CD4-positive, alpha-beta T cell treated with Interleukin-21 for 1 hour (primary cell): ENCODE measurements at regions not wholly inside any gene's neighbourhood (a gene's known extent, or its start where the extent isn't known, plus 50 kb on each side); places are given as distances from the start of the nearest gene placed in this dataset.
"Not testable (repeated sequence)": the region's sequence is repeated elsewhere in the genome, so short reads cannot be mapped to it uniquely, and the experiment has no call there.

Experiments used
- DNase-seq: peaks from one replicate; pipeline ENCODE4 v3.0.0-alpha.2; 2020

- no peak for DNase-seq
Observed at GRCh38 chr4:123166023-123166422, 230.6 kb upstream of the SPRY1 start.

DNA sequence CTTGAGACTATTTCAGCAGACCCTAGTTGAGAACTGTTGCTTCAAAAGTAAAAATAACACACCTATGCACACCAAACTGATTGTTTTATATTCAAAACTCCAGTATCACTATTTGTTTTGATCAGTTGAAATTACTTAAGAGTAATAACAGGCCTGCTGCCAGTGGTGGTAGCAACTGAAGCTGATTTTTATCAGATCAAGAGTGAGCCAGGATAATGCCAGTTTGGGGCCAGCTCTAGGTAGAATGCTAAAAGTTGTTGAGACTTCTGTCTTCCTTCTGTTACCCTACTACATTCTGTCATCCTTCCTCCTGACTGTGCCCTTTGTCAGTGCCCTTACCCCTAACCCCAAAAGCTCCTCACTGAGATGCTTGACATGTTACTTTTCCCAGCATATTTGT is 228.7 kb upstream of the SPRY1 start:
- no peak for DNase-seq

DNA sequence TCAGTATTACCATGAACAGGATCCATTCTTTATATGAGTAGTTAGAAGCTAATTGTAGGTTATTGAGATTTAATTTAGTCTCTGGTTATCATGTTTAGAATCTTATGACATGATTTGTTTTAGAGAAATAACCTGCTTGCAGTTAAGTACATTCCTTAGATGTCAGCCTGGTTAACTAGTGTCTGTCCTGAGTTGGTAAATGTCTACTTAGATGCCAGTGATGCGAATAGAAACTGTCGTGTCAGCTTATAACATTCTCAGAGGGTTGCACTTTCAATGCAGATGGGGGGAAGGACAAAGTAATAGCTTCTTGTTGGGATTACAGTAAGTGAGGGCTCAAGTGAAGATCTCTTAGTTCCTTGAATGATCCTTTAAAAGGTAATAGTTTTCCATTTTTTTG is 227.8 kb upstream of the SPRY1 start:
- no peak for DNase-seq

- no peak for DNase-seq
Observed at GRCh38 chr4:123170843-123171242, 225.8 kb upstream of the SPRY1 start.

GRCh38 chr4:123176605-123177004 is 220.0 kb upstream of the SPRY1 start:
- no peak for DNase-seq

DNA sequence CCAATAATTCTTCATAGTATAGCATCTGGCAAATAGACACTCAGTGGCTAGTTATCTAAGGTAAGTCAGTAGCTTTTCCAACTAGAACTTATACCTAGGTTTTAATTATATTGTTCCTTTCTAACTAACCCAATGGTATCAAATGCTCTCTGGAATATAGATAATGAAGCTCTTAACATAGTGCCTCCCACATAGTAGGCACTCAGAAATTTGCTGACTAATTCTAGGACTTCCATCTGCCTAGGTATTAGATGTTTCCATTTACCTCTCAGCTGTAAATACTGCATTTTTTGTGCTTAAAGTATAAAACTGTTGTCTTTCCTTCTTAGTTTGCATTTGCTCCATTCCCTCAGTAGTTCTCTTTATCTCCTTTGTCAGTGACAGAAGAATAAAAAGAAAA is 214.3 kb upstream of the SPRY1 start:
- DNase-seq = no peak

DNA sequence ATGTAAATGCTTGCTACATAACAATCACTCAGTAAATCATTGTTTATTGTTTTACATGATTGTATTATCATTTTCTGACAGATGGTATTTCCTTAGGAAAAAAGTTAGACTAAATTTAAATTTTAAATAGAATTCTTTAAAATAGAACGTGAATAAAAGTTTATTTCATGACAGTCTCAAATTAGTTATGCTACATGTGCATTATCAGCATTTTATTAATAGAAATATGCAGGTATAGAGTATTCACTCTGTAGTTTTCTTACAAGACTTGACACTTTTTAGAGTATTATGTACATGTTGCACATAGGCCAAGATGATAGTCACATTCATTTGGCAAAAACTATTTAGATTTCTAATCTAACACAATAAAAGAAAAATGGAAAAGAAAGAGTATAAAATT is 213.3 kb upstream of the SPRY1 start:
- no peak for DNase-seq

GRCh38 chr4:123183754-123184153 is 212.8 kb upstream of the SPRY1 start:
- DNase-seq = not testable (repeated sequence)

- DNase-seq = no peak
Observed at GRCh38 chr4:123186731-123187130, 209.9 kb upstream of the SPRY1 start.

DNA sequence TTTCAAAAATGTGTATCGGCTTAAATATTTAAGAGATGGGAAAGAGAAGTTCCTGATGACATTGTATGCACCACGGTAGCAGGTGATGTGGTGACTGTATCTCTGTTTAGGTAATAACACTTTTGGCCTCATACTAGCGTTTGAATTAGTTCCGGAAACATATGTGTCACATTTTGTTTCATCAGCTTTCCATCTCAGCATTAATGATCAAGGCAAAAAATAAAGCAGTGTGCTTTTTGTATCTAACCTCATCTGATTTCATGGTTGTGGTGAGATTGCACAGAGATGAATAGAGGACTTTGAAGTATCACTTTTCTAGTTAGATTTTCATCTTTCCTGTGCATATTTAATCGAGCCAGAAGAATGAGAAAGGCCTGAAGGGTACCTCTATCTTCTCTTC is 206.4 kb upstream of the SPRY1 start:
- no peak for DNase-seq

DNA sequence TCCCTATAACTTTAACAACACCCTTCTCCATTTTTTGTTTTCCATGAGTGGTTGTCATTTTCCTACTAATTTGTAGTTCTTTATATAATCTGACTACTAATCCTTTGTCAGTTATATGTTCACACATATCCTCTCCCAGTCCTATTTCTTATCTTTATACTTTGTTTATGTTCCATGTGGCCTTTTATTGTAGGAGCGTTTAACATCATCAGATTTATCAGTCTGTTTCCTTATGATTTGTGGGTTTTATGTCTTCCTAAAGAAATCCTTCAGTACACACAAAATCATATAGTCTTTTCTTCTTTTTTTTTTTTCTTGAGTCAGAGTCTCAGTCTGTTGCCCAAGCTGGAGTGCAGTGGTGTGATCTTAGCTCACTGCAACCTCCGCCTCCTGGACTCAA is 204.9 kb upstream of the SPRY1 start:
- no peak for DNase-seq

DNA sequence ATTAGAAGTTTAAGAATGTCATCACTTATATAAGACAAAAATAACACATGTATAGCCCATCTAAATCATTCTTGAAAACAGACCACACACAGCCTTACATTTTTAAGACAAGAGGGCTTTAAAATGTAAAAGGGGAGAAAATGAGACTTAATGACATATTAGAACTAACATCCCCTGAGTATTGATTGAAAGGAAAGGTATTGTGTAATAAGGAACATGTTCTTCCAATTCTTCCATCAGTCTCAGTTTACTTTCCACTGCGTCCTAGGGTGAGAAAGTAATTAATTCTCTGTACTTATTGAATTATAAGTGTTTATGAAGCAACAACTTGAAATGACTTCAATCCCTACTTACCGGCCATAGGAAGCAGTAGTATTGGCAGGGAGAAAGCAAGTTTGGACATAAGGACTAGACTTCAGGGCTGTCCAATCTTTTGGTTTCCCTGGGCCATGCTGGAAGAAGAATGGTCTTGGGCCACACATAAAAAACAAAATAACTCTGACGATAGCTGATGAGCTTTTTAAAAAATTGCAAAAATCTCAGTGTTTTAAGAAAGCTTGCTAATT is 202.7 kb upstream of the SPRY1 start:
- DNase-seq = no peak

DNA sequence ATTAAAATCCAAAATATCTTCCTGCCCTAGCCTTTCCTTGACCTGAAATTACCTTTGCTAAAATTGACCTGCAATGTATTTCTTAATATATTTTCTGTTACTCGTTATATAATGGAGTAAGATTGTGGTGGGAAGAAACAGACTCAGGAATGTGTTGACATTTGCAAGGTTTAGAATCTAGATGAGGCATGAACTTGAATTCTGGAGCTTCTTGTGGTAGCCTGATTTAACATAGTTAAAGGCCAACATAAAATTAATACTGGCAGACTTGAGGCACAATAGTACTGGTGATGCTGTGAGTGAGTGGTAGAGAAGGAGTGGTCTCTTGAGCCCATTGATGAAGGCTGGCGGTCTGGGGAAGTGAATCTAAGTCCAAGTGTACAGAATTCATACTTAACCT is 197.9 kb upstream of the SPRY1 start:
- DNase-seq = no peak

- no peak for DNase-seq
Observed at GRCh38 chr4:123200051-123200940, 196.3 kb upstream of the SPRY1 start.

- no peak for DNase-seq
Observed at GRCh38 chr4:123204737-123205136, 191.9 kb upstream of the SPRY1 start.

DNA sequence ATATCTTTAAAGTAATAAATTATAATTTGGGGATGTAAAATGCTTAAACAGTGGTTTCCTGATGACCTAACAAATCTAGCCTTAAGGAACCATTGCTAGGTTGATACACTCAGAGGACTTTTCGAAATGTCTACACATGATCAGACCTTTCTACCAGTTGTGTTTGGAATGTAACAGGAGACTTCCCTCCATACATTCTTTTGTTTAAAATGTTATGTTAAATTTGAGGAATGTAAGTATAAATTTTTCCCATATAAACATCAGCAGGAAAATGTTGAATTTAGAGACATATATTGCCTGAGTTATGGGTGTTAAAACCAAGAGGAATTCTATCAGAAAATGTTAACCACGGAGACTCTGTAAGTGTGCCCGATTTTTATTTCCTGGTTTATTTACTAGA is 190.6 kb upstream of the SPRY1 start:
- DNase-seq = no peak

GRCh38 chr4:123209436-123209835 is 187.2 kb upstream of the SPRY1 start:
- no peak for DNase-seq

- DNase-seq = no peak
Observed at GRCh38 chr4:123215536-123215935, 181.1 kb upstream of the SPRY1 start.

DNA sequence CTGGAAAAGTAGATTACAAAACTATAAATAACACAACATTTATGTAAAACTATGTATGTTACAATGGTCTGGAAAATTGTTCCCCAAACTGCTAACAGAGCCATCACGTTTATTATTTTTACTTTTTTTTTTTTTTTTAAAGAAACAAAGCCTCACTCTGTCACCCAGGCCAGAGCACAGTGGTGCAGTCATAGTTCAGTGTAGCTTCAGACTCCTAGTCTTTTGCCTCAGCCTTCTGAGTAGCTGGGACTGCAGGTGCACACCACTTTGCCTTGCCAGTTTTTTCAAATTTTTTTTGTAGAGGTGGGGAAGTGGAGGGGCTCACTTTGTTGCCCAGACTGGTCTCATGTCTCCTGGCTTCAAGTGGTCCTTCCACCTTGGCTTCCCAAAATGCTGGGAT is 180.1 kb upstream of the SPRY1 start:
- no peak for DNase-seq

DNA sequence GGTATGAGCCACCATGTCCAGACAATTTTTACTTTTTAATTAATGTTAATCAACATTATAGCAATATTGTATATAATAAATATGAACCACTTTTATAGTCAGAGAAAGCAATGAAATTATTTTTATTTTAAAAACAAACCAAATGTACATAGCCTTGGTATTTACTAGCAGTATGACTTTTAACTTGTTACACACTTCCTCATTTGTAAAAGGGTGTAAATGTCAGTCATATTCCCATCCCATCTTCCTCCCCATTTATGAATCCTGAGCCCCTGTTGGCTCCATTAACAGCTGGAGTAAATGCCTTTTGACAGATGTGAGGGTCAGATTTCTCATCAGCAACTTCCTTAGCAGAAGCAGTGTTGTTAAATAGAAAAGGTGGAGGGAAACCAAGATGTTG is 179.6 kb upstream of the SPRY1 start:
- DNase-seq = no peak

GRCh38 chr4:123217664-123218063 is 178.9 kb upstream of the SPRY1 start:
- no peak for DNase-seq

- DNase-seq = no peak
Observed at GRCh38 chr4:123218981-123219380, 177.6 kb upstream of the SPRY1 start.

DNA sequence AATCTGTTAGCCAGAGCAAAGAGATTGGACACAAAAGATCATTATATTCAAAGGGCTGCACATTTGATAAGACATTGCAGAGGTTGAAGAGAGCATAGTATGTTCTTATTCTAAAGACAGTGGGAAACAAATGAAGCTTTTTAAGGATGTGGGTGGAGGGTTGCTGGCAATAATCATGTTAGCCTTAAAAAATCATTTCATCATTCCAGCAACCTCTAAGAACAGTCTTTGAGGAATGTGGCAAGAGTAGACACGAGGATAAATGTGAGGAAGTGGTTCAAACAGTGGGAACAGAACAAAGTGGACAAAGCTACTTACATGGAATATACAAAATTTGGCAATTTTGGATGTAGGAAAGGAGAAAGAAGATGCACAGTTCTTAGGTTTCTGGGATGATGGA is 167.3 kb upstream of the SPRY1 start:
- no peak for DNase-seq

GRCh38 chr4:123230061-123230460 is 166.5 kb upstream of the SPRY1 start:
- DNase-seq = no peak

GRCh38 chr4:123232439-123232838 is 164.2 kb upstream of the SPRY1 start:
- DNase-seq = no peak
